ENCODE measurements at regions not wholly inside any gene's neighbourhood (a gene's known extent, or its start where the extent isn't known, plus 50 kb on each side); places are given as distances from the start of the nearest gene placed in this dataset.

DNA sequence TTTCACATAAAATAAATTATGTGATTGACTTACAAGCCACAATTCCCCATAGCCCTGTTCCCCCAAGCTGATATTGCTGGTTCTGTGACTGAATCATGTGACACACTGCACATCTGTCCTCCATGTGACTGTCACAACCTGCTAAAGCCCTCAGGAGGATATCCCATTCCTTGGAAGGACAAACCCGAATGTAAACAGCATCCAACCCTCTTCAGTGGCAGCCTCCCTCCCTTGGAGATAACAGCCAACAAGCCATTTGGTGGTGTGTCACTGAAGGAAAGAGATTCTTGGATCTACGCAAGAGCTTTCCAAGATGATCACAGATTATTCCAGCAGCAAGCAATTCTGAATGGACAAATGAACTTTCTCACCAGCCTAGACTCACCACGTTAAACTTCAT is 153.9 kb upstream of the TIAM1 start:
- no peak for DNase-seq

DNA sequence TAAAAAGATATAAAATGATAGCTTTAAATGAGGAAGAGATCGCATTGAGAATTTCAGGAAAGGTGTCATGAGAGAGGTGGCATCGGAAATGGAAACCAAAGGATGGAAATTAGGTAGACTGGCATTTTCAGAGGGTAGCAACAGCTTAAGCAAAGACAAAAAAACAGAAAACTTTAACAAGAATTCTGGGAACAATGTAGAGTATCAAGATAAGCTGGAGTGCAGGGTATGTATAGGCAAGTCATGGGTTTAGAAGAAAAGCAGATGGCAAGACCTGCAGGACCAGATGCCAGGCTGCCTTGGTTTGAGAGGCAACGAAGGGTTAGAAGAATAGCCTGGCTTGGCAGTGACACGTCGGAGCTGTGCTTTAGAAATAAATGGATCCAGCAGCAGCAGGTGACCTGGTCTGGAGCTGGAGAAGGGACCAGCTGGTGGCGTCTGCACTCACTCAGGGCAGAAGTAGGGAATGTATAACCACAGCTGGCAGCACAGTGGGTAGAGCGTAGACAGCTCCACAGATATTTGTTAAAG is 149.4 kb upstream of the TIAM1 start:
- no peak for DNase-seq

DNA sequence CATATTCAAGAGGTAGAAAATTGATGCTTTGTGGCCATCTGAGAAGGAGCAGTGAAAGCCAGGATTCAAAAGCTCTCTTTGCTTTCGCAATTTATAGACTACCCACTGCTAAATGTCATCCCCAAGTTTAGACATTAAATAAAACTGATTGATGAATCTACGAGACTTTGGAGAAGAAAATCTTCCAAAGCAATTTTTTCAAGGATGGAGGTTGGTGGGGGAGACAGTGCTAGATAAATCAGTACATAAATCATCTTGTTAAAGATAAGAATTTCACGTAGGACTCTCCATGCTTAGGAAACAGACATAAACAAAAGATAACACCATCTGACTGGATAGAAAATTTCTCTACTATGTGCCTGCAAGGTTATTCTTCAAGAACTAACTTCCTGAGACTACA is 147.6 kb upstream of the TIAM1 start:
- DNase-seq, result no peak

DNA sequence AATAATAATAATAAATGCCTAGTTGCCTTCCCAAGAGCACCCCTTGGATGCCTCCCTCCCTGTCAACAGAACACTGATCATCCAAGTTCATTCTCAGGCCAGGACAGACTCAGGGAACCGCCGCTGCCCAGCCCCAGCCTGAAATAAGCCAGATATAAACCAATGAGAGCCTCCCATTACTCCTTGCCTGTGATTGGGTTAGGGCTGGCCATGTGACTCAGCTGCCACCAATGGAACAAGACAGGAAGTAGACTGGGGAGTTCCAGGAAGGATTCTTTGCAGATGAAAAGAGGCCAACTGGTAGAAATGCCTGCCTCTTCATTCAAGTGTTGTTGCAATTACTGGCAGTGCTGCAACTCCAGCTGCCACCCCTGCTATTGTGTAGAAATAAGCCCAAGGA is 146.4 kb upstream of the TIAM1 start:
- no peak for DNase-seq

DNA sequence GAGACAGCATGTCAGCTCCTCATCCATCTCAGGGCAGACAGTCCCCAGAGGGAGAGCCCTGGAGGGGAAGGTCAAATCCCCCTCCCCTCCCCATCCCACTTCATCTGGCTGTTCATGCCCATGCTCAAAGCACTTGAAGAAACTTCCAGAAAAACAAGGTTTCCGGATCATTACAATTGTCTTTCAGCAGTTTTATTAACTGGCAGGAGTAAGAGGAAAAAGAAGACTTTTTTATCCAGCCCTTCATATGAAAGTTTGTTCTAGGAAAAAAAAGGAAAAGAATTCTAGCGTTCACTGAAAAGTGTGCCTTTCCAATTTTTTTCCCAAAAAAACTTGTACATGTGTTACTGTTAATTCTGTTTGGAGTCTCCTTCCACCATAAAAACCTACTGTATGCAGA is 145.7 kb upstream of the TIAM1 start:
- DNase-seq, result no peak

DNA sequence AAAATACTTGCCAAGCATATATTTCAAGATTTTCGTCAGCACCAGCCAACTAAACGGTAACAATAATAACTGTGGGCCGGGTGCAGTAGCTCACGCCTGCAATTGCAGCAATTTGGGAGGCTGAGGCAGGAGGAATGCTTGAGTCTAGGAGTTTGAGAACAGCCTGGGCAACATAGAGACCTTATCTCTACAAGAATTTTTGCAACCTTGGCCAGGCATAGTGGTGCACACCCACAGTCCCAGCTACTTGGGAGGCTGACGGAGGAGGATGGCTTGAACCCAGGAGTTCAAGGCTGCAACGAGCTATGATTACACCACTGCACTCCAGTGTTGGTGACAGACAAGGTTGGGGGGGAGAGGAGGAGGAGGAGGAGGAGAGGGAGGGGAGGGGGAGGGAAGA is 145.0 kb upstream of the TIAM1 start:
- DNase-seq, result no peak

DNA sequence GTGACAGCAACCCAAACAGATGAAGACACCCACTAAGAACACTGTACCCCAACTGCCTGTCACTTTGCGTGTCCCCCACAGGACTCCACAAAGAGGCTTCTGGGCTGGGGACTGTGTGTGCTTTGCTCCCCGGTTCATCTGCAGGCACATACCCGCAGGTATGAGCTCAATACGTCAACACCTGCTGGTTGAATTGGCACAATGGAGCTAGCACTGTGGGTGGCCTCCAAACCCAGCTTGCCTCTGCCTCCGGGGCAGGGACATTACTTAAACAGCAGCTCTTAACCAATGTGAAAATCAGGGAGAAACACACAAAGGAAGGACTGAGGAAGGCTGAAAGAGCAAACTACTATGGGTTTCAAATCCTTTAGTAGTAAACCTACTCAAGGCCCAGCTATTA is 140.2 kb upstream of the TIAM1 start:
- DNase-seq, result no peak

DNA sequence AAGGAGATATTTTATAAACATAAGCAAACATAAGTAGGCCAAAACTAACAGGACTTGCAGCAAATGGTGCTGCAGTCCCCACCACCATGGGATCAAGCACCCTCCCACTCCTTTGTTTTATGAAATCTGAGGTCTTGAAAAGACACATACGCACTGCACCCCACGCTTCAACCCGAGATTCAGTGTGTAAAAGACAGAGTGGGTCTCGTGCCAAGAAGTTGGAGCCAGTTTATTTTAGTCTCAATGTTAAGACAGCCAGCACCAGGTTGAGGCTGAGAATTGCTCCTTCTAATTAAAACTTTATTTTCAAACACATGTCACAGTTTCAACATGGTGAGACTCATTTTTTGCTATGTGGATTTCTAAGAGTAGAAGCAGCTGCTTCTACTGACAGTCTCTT is 139.1 kb upstream of the TIAM1 start:
- DNase-seq, result no peak

DNA sequence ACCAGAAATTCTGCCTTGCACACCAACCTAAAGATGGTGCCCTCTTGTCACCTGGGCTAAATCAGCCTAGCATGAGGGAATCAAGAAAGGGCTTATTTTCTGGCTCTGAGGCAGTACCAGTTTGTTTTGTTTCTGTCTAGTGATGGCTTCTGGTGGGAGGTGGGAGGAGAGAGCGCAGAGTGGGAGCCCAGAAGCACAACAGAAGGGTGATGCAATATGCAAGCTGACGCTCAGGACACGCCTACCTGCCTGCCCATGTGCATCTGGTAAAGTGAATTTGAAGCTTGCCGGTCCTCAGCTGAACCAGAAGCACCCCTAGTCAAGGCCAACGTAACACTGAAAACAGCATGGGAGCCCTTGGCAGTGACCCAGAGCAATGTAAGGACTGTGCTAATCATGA is 138.4 kb upstream of the TIAM1 start:
- DNase-seq, result no peak

DNA sequence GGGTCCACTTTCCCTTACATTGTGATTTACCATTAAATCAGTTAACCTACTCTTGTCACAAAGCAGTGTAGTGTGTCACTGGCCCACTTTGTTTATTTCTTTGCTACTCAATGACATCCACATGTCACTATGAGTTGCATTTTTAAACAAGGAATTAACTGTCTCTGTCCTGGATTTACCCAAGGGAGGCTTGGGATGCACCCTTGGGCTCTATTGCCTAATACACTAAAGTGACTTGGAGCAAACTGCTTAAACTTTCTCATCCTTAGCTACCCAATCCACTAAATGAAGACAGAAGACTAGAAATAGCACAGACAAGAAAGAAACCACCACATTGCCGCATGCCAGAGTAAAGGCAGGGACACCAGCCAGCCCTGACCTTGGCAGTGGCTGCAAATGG is 136.2 kb upstream of the TIAM1 start:
- no peak for DNase-seq

DNA sequence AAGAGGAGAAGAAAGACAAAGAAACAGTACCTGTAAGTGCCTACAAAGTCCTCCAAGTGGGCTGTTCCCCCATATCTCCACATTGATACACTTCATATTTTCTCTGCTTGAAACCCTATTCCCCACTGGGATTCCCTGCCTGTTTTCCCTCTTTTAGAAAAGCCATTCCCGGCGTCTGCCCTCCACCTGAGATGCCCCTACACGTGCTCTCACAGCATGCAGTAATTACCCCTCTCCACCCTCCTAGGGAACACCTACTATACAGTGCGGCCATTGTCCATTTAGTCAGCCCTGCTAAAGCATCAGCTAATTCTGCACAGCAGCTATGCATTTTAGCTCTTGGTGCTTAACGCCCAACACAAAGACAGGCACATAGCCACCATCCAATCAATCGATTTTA is 135.7 kb upstream of the TIAM1 start:
- DNase-seq, result no peak

DNA sequence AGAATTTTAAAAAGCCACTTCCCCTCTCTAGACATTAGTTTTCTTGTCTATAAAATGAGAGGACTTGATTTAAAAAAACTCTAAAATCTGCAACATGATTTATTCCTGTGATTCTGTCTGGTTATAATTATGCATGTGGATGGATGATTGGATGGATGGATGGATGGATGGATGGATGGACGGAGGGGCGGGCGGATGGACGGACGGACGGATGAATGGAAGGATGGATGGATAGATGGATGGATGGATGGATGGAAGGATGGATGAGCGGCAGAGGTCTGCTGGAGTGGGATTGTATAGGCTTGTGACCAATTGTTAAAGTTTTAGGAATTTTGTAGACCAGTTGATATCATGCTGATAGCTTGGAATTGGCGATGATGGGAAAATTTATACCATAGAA is 135.2 kb upstream of the TIAM1 start:
- DNase-seq, result no peak

DNA sequence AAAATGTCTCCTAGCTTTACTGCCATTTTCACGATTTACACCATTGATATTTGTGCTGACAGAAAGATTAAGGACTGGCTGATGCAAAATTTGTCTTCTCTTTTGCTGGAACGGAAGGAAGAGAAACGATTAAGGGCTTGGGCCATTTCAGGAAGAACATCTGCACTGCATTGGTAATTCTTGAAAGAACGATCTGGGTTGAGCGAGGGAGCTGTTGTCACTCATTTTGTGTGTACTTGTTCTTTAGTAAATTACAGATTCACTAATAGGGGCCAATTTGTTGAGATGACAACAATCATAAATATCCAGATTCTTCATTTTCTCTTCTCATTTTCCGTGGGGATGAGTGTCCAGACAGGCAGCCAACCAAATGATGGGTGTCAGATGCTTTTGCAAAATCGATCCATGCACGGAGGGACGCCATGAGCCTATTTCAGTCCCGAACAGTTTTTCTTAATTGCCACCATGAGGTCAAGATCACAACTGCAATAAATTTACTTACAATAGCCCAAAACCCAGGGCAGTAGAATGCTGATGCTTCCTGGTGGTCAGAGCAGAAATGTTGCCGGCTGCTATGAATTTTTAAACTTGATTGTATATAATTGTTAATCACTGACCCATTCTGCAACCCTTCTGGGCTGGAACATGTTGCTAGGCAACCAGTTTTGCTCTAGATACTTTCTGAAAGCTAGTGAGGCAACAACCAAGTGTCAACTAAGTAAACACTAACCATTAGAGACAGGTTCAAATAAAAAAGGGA is 132.4 kb upstream of the TIAM1 start:
- no peak for DNase-seq

DNA sequence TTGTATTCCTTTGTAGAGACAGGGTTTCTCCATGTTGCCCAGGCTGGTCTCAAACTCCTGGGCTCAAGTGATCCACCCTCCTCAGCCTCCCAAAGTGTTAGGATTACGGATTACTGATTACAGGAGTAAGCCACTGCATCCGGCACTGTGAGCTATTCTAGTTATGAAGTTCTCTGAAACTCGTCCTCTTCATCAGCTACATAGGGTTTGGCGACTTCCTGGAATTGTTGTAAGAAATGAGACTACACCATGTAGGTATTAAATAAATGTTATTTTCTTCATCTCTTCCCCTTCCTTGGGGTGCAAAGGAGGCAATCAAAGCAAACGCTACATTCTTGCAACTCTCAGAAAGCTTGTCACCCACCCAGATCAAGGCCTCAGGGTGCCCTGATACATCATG is 131.2 kb upstream of the TIAM1 start:
- DNase-seq, result no peak

DNA sequence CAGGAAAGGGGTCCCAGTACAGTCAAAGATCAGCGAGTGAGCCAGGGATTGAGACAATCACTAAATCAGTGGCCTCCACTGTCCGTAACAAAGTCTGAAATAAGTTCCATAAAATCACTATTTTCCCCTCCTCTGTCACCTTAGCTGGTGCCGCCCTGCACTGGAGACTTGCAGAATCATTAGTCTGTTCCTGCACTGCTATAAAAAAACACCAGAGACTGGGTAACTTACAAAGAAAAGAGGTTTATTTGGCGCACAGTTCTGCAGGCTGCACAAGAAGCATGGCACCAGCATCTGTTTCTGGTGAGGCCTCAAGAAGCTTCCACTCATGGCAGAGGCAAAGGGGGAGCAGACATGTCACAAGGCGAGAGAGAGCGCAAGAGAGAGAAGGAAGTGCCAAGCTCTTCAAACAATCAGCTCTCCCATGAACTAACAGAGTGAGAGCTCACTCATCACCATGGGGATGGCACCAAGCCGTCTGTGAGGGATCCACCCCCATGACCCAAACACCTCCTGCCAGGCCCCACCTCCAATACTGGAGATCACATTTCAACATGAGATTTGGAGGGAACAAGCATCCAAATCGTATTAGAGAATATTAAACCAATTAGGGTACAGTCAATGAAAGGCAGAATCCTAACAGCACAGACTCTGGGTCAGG is 129.8 kb upstream of the TIAM1 start:
- DNase-seq, result no peak

DNA sequence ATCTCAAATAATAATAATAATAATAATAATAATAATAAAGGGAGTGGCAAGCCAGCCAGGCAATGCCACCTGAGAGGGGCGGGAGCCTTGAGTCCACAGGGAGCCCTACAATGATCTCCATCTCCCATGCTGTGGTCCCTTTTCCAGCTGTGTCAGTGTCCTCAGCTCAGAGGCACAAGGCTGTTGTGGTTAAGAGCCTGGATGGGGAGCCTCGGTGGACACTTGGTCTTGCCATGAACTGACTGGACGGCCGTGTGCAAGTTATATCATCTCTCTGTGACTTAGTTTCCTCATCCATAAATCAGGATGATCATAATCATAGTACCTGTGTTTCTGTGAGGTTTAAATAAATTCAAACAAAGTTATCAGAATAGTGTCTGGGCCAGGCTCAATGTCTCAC is 127.8 kb upstream of the TIAM1 start:
- no peak for DNase-seq

DNA sequence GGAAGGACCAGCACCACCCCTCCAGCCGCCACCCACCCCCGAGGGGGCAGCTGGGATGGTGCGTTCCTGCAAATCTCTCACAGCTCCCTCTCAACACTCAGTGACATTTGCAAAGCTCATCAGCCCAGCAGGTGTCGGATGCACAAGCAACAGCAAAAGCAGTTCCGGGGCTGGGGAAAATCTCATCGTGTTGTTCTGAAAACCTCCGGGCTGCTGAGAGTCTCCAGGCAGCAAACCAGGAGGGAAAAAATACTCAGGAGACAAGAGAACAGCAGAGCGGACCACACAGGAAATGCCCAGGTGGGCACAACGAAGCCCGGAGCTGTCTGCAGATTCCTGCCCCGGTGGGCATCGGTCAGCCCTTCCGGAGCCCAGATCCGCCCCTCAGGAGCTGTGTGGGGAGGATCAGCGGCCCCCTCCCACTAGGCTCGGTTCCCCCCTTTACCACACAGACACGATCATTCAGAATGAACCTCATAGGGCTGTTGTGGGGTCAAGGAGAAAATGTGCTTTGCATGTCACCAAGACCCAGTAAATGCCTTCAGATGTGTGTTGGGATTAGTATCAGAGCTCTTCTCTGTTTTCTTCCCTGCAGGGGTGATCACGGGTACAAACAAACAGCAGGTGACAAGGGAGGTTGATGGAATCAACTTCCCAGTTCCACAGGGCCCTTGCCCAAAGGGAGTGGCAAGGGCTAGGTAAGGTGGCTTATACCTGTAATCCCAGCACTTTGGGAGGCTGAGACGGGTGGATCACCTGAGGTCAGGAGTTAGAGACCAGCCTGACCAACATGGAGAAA is 127.0 kb upstream of the TIAM1 start:
- no peak for DNase-seq

DNA sequence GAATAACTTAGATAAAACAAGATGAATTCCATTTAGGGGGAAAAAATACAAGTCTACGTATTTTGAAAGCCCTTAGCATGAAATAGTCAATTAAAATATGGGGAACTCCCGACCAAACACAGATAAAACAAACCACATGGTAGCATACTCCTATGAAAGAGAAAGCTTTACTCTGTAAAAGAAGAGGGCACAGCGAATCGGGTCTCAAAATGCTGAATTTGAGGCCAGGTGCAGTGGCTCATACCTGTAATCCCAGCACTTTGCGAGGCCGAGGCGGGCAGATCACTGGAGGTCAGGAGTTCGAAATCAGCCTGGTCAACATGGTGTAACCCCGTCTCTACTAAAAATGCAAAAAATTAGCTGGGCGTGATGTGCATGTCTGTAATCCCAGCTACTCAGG is 116.9 kb upstream of the TIAM1 start:
- DNase-seq, result no peak

DNA sequence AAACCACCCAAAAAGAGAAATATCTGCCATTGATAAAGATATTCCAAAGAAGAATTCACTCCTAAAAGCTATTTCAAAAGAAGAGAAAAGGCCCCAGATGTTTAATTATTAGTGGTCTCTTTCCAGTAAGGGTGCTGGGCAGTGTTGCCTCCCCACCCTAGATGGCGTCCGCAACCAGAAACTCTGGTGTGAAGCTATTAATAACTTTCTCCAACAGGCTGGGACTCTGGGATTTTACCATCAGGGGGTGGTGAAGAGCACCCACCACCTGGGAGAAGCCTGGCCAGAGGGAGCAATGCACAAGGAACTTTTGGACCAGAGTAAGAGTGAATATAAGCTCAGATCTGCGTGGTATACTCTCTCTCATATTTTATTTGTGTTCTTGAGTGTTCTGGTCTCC is 115.4 kb upstream of the TIAM1 start:
- DNase-seq, result no peak

DNA sequence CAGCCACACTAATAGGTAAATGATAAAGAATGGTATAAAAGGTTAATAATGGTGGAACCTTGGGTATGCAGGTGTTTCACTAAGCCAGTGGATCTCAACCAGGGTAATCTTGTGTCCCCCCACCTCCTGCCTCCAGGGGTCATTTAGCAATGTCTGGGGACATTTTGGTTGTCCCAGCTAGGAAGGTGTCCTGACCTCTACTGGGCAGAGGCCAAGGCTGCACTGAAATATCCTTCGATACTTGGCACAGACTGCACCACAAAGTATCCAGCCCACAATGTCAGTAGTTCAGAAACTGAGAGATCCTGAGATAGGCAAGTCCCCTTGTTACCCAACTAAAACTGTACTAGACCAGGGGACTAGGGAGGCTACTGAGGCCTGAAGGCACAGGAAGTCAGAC is 113.6 kb upstream of the TIAM1 start:
- no peak for DNase-seq

DNA sequence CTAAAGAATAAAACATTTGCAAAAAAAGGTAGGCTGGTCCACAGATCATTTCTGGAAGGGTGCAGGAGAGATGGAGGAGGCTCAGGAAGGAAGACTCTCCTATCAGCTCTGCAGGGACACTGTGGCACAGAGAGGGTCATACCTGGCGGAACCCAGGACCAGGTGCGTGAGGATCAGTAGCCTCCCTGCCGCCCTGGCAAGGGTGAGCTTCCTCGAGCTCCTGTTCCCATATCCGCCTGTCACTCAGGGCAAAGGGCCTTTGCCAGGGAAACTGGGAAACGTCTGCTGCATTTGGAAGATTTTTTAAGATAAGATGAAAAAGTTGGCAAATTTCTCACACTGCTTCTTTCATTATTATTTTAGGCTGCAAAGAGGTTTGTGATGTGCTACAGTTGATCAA is 112.1 kb upstream of the TIAM1 start:
- DNase-seq, result no peak

DNA sequence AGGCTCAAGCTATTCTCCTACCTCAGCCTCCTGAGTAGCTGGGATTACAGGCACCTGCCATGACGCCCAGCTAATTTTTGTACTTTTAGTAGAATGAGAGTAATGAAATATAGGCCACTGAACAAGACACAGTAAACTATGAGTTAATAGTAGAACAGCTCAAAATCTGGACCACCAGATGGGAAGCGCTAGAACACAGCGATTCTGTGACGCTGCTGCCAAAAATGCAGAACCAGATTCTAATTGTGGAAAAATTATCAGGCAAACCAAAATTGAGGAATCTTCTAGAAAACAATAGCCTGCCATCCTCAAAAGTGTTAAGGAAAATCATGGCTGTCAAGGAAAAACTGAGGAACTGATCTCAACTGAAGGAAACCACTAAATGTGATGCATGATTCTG is 111.4 kb upstream of the TIAM1 start:
- no peak for DNase-seq

DNA sequence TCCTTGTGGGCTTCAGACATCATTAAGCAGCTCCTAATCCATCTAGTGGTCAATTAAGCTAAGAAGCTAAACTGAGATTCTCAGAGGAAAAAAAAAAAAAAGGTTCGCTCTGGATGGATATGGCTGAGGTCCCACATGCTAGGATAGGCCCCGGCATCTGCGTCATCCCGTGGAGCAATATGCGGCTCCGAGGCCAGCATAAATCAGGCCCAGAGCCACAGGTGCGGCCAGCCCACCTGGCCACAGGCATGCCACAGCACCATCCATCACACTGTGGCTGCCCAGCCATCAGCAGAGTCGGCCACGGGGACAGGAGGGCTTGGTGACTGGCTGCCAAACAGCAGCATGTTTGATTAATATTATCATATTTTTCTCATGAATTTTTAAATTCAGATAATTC is 106.9 kb upstream of the TIAM1 start:
- no peak for DNase-seq

DNA sequence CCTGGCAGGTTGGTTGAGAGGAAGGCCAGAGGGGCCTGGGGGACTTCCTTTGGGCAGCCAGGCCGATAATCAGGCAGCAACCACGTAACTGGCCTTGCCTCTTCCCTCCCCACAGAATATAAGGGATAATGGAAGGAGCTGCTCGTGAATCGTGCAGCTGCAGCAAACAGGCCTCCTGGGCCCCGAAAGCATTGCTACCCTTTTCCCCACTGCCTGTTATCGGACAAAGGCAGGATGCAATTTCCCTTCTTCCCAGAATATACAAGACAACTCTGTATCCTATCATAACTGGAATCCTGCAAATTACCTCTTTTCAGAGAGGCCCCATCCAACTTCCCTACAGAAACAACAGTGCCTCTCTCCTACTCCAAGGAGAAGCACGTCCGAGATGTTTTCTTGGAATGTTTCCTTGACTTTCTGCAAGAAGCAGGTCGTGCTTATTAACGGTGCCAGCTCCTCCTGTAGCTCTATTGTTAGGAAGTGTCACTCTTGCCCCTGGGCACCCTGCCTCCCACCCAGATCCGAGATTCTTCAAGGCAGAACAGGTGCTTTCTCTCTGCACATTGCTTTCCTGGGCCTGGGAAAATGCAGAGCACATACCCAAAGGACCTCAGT is 106.0 kb upstream of the TIAM1 start:
- DNase-seq, result no peak
